ENCODE measurements at regions not wholly inside any gene's neighbourhood (a gene's known extent, or its start where the extent isn't known, plus 50 kb on each side); places are given as distances from the start of the nearest gene placed in this dataset.

GRCh38 chr18:46301571-46301970, 197.4 kb downstream of the HAUS1 start:
- H3K36me3 ChIP-seq (ENCODE audit: control insufficient read depth, insufficient read depth, low read length): no peaks in the 10 kb centered on the region
- intact Hi-C loops (cut with micrococcal nuclease): no loop called here
- no peak overlapping the region for H3K4me3 ChIP-seq
- no peak for TF ChIP-seq ZNF512 (tag; IDR thresholded peaks at IDR 0.05)
- TF ChIP-seq MXI1 (IDR thresholded peaks at IDR 0.05; ENCODE audit: low read depth, low read length): no peak
- no peak for TF ChIP-seq TCF3 (CRISPR knock-in tag; IDR thresholded peaks at IDR 0.05)
- TF ChIP-seq, protein P1, sequence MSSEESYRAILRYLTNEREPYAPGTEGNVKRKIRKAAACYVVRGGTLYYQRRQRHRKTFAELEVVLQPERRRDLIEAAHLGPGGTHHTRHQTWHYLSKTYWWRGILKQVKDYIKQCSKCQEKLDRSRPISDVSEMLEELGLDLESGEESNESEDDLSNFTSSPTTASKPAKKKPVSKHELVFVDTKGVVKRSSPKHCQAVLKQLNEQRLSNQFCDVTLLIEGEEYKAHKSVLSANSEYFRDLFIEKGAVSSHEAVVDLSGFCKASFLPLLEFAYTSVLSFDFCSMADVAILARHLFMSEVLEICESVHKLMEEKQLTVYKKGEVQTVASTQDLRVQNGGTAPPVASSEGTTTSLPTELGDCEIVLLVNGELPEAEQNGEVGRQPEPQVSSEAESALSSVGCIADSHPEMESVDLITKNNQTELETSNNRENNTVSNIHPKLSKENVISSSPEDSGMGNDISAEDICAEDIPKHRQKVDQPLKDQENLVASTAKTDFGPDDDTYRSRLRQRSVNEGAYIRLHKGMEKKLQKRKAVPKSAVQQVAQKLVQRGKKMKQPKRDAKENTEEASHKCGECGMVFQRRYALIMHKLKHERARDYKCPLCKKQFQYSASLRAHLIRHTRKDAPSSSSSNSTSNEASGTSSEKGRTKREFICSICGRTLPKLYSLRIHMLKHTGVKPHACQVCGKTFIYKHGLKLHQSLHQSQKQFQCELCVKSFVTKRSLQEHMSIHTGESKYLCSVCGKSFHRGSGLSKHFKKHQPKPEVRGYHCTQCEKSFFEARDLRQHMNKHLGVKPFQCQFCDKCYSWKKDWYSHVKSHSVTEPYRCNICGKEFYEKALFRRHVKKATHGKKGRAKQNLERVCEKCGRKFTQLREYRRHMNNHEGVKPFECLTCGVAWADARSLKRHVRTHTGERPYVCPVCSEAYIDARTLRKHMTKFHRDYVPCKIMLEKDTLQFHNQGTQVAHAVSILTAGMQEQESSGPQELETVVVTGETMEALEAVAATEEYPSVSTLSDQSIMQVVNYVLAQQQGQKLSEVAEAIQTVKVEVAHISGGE (CRISPR knock-in tag; IDR thresholded peaks at IDR 0.05): no peak
- TF ChIP-seq ZNF212 (CRISPR knock-in tag; IDR thresholded peaks at IDR 0.05): no peak
- TF ChIP-seq ILK (tag; IDR thresholded peaks at IDR 0.05; ENCODE audit: borderline replicate concordance, low read depth): no peak
- TF ChIP-seq PRDM10 (IDR thresholded peaks at IDR 0.05; ENCODE audit: partially characterized antibody): no peak
- TF ChIP-seq, protein P2, sequence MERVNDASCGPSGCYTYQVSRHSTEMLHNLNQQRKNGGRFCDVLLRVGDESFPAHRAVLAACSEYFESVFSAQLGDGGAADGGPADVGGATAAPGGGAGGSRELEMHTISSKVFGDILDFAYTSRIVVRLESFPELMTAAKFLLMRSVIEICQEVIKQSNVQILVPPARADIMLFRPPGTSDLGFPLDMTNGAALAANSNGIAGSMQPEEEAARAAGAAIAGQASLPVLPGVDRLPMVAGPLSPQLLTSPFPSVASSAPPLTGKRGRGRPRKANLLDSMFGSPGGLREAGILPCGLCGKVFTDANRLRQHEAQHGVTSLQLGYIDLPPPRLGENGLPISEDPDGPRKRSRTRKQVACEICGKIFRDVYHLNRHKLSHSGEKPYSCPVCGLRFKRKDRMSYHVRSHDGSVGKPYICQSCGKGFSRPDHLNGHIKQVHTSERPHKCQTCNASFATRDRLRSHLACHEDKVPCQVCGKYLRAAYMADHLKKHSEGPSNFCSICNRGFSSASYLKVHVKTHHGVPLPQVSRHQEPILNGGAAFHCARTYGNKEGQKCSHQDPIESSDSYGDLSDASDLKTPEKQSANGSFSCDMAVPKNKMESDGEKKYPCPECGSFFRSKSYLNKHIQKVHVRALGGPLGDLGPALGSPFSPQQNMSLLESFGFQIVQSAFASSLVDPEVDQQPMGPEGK (CRISPR knock-in tag; IDR thresholded peaks at IDR 0.05; ENCODE audit: borderline replicate concordance): no peak
- no peak overlapping the region for H3K27ac ChIP-seq (ENCODE audit: extremely low read depth, low read depth, low read length)
- DNase-seq (ENCODE audit: extremely low read depth in 1 of 4, low spot score in 3 of 4) (no peak), ATAC-seq (no peak), FAIRE-seq (no peak)
- peaks cover 9 to 19% of the 10 kb centered on the region in 2 experiments; a peak in 3 of 5 replicates for H3K27me3 ChIP-seq (ENCODE audit: control insufficient read depth in 2 of 2, insufficient read depth in 2 of 2, low read length in 2 of 2)
- no peaks in the 10 kb centered on the region for H4K20me1 ChIP-seq (replicated peaks; ENCODE audit: control insufficient read depth, insufficient read depth, low read length)
- in situ Hi-C loops (cut with MboI): no loop called here
- CTCF ChIA-PET (ENCODE audit: low intra/inter-chr PET ratio): no interaction called here
- H3K9me1 ChIP-seq (ENCODE audit: control insufficient read depth, insufficient read depth, low read length): no peaks in the 10 kb centered on the region
- POLR2A ChIA-PET: no interaction called here
- H3K9ac ChIP-seq (ENCODE audit: insufficient read depth in 1 of 2, low read depth in 2 of 2, low read length in 2 of 2): no peak overlapping the region
- no peaks in the 10 kb centered on the region; a peak in 2 of 5 replicates for H3K4me1 ChIP-seq (replicated peaks in 1 of 2; ENCODE audit: control insufficient read depth in 2 of 2, insufficient read depth in 2 of 2, low read length in 2 of 2)
- H3K9me3 ChIP-seq (replicated peaks; ENCODE audit: control insufficient read depth, insufficient read depth, low read depth, low read length): no peaks in the 10 kb centered on the region
- no peaks in the 10 kb centered on the region for H3K79me2 ChIP-seq (ENCODE audit: control insufficient read depth, insufficient read depth, low read length)
- no TSS peak for BruUV-seq (replicated peaks)
- no peak overlapping the region for H3K4me2 ChIP-seq (ENCODE audit: insufficient read depth, low read length)
- no peak overlapping the region for H2AFZ ChIP-seq (ENCODE audit: low read depth, low read length)
- WGBS (ENCODE audit: insufficient coverage, low coverage, missing lambda C conversion rate): under 1% methylated on average over 9 of the region's 9 CpGs
